GM10248 (cell line): ENCODE measurements at regions not wholly inside any gene's neighbourhood (a gene's known extent, or its start where the extent isn't known, plus 50 kb on each side); places are given as distances from the start of the nearest gene placed in this dataset.
"Not testable (repeated sequence)": the region's sequence is repeated elsewhere in the genome, so short reads cannot be mapped to it uniquely, and the experiment has no call there.

Experiments used
- CTCF ChIA-PET: fragments of 300-600 bp; sonication (Branson Sonifier 250); formaldehyde crosslinking; extraction: SDS; loops from one replicate; lab custom pipeline; 2021; ENCODE audit warnings: antibody characterized with exemption; lab: Yijun Ruan, JAX
- POLR2A ChIA-PET: fragments of 350-650 bp; sonication (Branson Sonifier 250); formaldehyde crosslinking; extraction: SDS; loops from one replicate; lab custom pipeline; 2020; ENCODE audit warnings: antibody characterized with exemption; lab: Yijun Ruan, JAX
- DNase-seq: peaks from one replicate; pipeline ENCODE4 v3.0.0; 2012; ENCODE audit errors: extremely low spot score
- TF ChIP-seq, protein P1 (sequence below): IDR thresholded peaks from 2 replicates; pipeline ENCODE4 v1.5.1; 2012; ENCODE audit warnings: mild to moderate bottlenecking, low read depth; ENCODE audit errors: extremely low read depth, missing control alignments, control extremely low read depth

DNA sequence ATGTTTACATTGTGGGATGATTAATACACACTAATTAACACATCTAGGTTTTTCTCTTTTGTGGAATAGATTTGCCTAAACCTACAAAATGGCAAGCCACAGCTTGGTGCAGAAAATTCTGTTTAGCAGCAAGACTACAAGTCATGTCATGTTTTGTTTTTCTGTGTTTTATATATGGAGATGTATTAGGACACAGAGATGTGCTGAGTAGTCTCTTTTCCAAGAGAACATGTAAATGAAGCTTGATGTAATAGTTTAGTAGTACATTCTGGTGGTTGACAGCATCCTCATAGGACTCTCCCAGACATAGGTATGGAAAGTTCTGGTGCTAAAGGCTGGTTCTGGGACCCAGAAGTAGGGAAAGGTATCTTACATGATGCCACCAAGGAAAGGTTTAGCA is 1345.4 kb downstream of the CDH11 start:
- no peak for DNase-seq
- TF ChIP-seq, protein P1, sequence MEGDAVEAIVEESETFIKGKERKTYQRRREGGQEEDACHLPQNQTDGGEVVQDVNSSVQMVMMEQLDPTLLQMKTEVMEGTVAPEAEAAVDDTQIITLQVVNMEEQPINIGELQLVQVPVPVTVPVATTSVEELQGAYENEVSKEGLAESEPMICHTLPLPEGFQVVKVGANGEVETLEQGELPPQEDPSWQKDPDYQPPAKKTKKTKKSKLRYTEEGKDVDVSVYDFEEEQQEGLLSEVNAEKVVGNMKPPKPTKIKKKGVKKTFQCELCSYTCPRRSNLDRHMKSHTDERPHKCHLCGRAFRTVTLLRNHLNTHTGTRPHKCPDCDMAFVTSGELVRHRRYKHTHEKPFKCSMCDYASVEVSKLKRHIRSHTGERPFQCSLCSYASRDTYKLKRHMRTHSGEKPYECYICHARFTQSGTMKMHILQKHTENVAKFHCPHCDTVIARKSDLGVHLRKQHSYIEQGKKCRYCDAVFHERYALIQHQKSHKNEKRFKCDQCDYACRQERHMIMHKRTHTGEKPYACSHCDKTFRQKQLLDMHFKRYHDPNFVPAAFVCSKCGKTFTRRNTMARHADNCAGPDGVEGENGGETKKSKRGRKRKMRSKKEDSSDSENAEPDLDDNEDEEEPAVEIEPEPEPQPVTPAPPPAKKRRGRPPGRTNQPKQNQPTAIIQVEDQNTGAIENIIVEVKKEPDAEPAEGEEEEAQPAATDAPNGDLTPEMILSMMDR, result no peak
- CTCF ChIA-PET, result no interaction called here
- POLR2A ChIA-PET, result no interaction called here

DNA sequence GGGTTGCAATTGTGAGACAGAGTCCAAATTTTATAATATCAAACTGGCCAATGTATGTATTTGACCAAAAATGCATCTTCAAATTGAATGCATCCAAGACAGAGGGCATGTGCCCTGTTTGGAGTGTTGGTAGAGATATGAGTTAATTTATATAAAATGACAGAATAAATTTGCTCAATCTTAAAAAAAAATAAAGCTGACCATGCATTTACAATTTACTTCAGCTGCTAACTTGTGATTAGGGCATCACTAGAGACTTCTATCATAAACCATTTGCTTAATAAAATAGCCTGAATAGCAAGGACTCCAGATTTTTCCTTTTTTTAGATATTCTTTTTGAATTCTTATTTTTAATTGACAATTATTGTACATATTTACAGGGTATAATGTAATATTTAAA is 1345.8 kb downstream of the CDH11 start:
- TF ChIP-seq, protein P1, result no peak
- ChIA-PET CTCF (no interaction called here), POLR2A (no interaction called here)
- no peak for DNase-seq

DNA sequence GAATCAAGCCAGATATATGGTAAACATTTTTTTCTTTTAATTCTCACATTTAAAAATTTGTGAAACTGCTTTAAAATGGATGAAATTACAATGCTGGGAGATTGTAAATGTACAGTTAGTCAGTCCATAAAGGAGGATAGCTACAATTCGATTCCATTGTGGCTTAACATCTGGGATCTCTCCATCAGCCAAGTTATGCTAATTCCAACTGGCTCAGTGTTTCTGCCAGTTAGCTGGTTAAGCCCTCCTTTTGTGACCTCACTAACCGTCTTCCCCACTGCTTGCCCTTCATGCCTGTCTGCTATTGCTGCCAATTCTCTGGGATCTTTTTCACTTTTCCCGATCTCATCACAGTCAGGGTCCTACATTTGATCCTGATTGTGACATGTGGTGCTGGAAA is 1347.6 kb downstream of the CDH11 start:
- DNase-seq, result no peak
- ChIA-PET POLR2A (no interaction called here), CTCF (interaction anchor here (0.9 kb wide), 1 partner anchor 21 kb away, joined by 3 read pairs; no protein-coding TSS in a partner anchor)
- TF ChIP-seq, protein P1, result no peak

DNA sequence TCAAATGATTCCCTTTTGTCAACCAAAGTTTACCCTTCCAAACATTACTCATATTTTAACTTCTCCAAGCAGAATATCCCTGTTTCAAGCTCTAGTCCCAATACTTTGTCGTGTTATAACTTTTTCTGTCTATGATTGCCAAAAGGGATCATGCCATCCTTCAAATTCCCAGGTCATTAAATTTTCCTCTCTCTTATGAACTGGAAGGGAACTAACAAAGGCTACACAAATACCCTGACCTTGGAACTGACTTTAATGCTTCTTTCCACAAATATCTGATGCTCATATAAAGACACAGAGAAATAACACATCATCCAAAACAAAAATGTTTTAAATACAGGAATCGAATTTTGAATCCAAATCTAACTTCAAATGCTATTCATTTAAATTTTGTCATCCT is 1352.7 kb downstream of the CDH11 start:
- DNase-seq, result no peak
- CTCF ChIA-PET, result no interaction called here
- TF ChIP-seq, protein P1, result no peak
- POLR2A ChIA-PET, result no interaction called here

DNA sequence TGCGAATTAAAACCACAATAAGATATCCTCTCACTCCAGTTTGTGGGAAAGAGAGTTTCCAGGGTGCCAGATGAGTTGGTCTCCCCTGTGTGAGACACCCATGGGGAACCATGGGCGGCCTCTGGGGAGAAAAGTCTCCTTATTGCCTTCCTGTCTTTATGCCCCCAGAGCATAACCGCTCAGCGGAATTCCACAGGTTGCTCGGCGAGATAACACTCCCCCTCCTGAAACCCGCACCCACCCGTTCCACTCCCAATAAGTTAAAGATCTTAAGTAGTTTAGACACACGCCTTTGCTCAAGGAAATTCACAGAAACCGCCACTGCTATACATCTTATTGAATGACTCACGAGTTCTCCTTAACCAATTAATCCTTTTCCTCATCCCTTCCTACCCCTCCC is 1361.6 kb downstream of the CDH11 start:
- POLR2A ChIA-PET, DNase-seq, CTCF ChIA-PET: not testable (repeated sequence)

DNA sequence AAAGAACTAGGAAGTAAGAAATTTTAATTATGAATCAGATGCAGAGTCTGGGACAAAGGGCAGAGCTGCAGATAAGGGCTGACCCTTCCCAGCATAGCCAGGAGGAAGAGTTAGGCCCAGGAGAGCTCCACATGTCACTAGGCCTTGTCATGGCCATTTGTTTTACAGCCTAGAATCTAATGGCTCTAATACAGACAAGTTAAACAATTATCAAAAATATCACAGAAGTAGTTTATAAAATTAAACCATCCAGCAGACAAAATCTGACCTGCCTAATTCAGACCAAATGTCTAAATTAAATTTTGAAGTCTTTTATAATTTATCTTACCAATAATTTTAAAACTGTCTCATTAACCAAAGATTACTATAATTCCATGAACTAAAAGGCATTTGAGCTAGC is 1369.5 kb downstream of the CDH11 start:
- TF ChIP-seq, protein P1, result no peak
- POLR2A ChIA-PET, result no interaction called here
- DNase-seq, result no peak
- CTCF ChIA-PET, result no interaction called here

DNA sequence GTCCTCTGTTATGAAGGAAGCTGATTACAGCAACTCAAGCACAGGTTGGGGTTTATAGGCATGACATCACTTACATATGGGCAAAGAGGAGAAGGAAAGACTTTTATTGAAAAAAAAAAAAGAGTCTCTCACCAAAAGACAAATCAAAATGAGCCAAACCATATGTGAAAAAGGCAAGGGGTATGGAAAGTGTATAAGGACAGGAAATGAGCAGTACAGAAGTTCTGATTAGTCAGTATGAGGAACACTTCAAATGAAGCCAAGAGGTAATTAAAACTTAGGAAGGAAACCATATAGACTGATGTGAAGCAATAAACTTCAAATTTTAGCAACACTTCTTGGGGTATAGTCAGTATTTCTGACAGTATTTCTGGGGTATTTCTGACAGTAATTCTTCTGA is 1372.6 kb downstream of the CDH11 start:
- ChIA-PET CTCF (no interaction called here), POLR2A (no interaction called here)
- TF ChIP-seq, protein P1, result no peak

More for the DNA sequence above, 1372.6 kb downstream of the CDH11 start:
- DNase-seq, result no peak
